ENCODE measurements at regions not wholly inside any gene's neighbourhood (a gene's known extent, or its start where the extent isn't known, plus 50 kb on each side); places are given as distances from the start of the nearest gene placed in this dataset.

- no peak overlapping the region for H3K27ac ChIP-seq (ENCODE audit: low read depth, low read length)
- ATAC-seq: no peak
- ChIA-PET CTCF (interaction anchor here (0.7 kb wide), 1 partner anchor 130 kb away, joined by 3 read pairs; no protein-coding TSS in a partner anchor), POLR2A (interaction anchor here (0.6 kb wide), 1 partner anchor 847 kb away, joined by 4 read pairs; no protein-coding TSS in a partner anchor)
- peaks cover 0 to 1% (median 0%) of the 10 kb centered on the region in 11 donors for H3K9me3 Mint-ChIP-seq
- no peaks in the 10 kb centered on the region for H3K4me1 ChIP-seq (ENCODE audit: control insufficient read depth in 2 of 2, insufficient read depth in 2 of 2, low read length in 2 of 2)
- H3K4me1 Mint-ChIP-seq: peaks cover 0 to 4% (median 0%) of the 10 kb centered on the region in 7 donors
- no peak overlapping the region for H3K4me3 Mint-ChIP-seq
- DNase-seq: no peak
- H3K27ac Mint-ChIP-seq: no peak overlapping the region
- H3K27me3 Mint-ChIP-seq: peaks cover 2 to 52% (median 15%) of the 10 kb centered on the region in 5 donors
- H3K9me3 ChIP-seq (ENCODE audit: control insufficient read depth in 2 of 3, low read length in 3 of 3): no peaks in the 10 kb centered on the region
- intact Hi-C loops (cut with micrococcal nuclease): no loop called here
- no peak overlapping the region for H3K4me3 ChIP-seq (ENCODE audit: low read length)
- H3K36me3 ChIP-seq (ENCODE audit: control insufficient read depth in 2 of 3, insufficient read depth in 3 of 3, low read length in 3 of 3): no peaks in the 10 kb centered on the region
- no peaks in the 10 kb centered on the region for H3K36me3 Mint-ChIP-seq
- H3K27me3 ChIP-seq (ENCODE audit: control insufficient read depth in 2 of 2, insufficient read depth in 2 of 2, low read length in 2 of 2): no peaks in the 10 kb centered on the region
Observed at GRCh38 chr15:60134609-60135008, 130.5 kb downstream of the FOXB1 start.

GRCh38 chr15:60135961-60136360 lies 131.8 kb downstream of the FOXB1 start:
- Mint-ChIP-seq H3K4me1 (no peaks in the 10 kb centered on the region), H3K27me3 (peaks cover 9 to 64% (median 27%) of the 10 kb centered on the region in 5 donors), H3K27ac (no peak overlapping the region), H3K36me3 (peaks cover 0 to 4% (median 0%) of the 10 kb centered on the region in 5 donors), H3K9me3 (peaks cover 0 to 4% (median 0%) of the 10 kb centered on the region in 11 donors), H3K4me3 (no peak overlapping the region)
- Histone ChIP-seq H3K27me3 (ENCODE audit: control insufficient read depth in 2 of 2, insufficient read depth in 2 of 2, low read length in 2 of 2) (no peaks in the 10 kb centered on the region), H3K27ac (ENCODE audit: low read depth, low read length) (no peak overlapping the region), H3K4me3 (ENCODE audit: low read length) (no peak overlapping the region), H3K36me3 (ENCODE audit: control insufficient read depth in 2 of 3, insufficient read depth in 3 of 3, low read length in 3 of 3) (no peaks in the 10 kb centered on the region), H3K4me1 (ENCODE audit: control insufficient read depth in 2 of 2, insufficient read depth in 2 of 2, low read length in 2 of 2) (no peaks in the 10 kb centered on the region), H3K9me3 (ENCODE audit: control insufficient read depth in 2 of 3, low read length in 3 of 3) (no peaks in the 10 kb centered on the region)
- POLR2A ChIA-PET: no interaction called here
- intact Hi-C loops (cut with micrococcal nuclease): no loop called here
- CTCF ChIA-PET: interaction anchor here (0.6 to 1.4 kb wide), 2 partner anchors 218 to 444 kb away, joined by 3 to 4 read pairs; no protein-coding TSS in a partner anchor
- ATAC-seq (no peak), DNase-seq (no peak)

- ATAC-seq (no peak), DNase-seq (no peak)
- Mint-ChIP-seq H3K27me3 (peaks cover 13 to 68% (median 35%) of the 10 kb centered on the region in 5 donors), H3K36me3 (peaks cover 0 to 4% (median 0%) of the 10 kb centered on the region in 5 donors), H3K9me3 (peaks cover 0 to 4% (median 0%) of the 10 kb centered on the region in 11 donors), H3K27ac (no peak overlapping the region), H3K4me3 (no peak overlapping the region), H3K4me1 (no peaks in the 10 kb centered on the region)
- no peaks in the 10 kb centered on the region for H3K9me3 ChIP-seq (ENCODE audit: control insufficient read depth in 2 of 3, low read length in 3 of 3)
- H3K27ac ChIP-seq (ENCODE audit: low read depth, low read length): no peak overlapping the region
- no peaks in the 10 kb centered on the region for H3K27me3 ChIP-seq (ENCODE audit: control insufficient read depth in 2 of 2, insufficient read depth in 2 of 2, low read length in 2 of 2)
- ChIA-PET CTCF (no interaction called here), POLR2A (interaction anchor here (0.5 to 0.6 kb wide), 2 partner anchors 10 to 1378 kb away, joined by 4 to 7 read pairs; no protein-coding TSS in a partner anchor)
- H3K36me3 ChIP-seq (ENCODE audit: control insufficient read depth in 2 of 3, insufficient read depth in 3 of 3, low read length in 3 of 3): no peaks in the 10 kb centered on the region
- H3K4me1 ChIP-seq (ENCODE audit: control insufficient read depth in 2 of 2, insufficient read depth in 2 of 2, low read length in 2 of 2): no peaks in the 10 kb centered on the region
- intact Hi-C loops (cut with micrococcal nuclease): no loop called here
- H3K4me3 ChIP-seq (ENCODE audit: low read length): no peak overlapping the region
Observed at GRCh38 chr15:60137711-60138396, 133.7 kb downstream of the FOXB1 start.

- POLR2A ChIA-PET: interaction anchor here (0.5 kb wide), 1 partner anchor 1378 kb away, joined by 7 read pairs; no protein-coding TSS in a partner anchor
Observed at GRCh38 chr15:60138397-60138968, 134.4 kb downstream of the FOXB1 start.

DNA sequence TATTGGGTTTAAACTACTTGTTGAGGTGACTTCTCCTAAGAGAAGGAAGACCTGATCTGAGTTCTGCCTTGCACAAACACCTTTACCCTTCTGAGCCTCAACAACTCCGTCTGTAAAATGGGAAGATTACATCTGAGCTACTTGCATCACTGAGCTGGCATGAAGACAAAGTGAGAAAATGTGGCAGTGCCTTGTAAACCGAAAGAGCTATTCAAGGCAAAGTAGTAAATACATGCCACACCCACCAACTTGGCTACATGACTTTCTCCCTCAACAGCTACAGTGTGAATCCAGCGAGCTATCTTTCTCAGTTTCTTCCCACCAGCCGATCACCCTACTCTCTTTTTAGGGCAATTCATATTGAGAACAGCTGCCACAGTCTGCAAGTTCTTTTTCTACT lies 148.3 kb downstream of the FOXB1 start:
- POLR2A ChIA-PET: no interaction called here
- no peaks in the 10 kb centered on the region for H3K27me3 ChIP-seq (ENCODE audit: control insufficient read depth in 2 of 2, insufficient read depth in 2 of 2, low read length in 2 of 2)
- H3K4me1 ChIP-seq (ENCODE audit: control insufficient read depth in 2 of 2, insufficient read depth in 2 of 2, low read length in 2 of 2): no peaks in the 10 kb centered on the region
- peaks cover 0 to 3% (median 0%) of the 10 kb centered on the region in 5 donors for H3K36me3 Mint-ChIP-seq
- no peak overlapping the region for H3K27ac ChIP-seq (ENCODE audit: low read depth, low read length)
- peaks cover 0 to 1% (median 0%) of the 10 kb centered on the region in 11 donors for H3K9me3 Mint-ChIP-seq
- ATAC-seq: no peak
- H3K4me3 Mint-ChIP-seq: no peak overlapping the region
- CTCF ChIA-PET: no interaction called here
- peaks cover 14 to 44% (median 19%) of the 10 kb centered on the region in 5 donors for H3K27me3 Mint-ChIP-seq
- H3K27ac Mint-ChIP-seq: no peak overlapping the region
- no peak for DNase-seq
- H3K4me3 ChIP-seq (ENCODE audit: low read length): no peak overlapping the region
- H3K4me1 Mint-ChIP-seq: peaks cover 0 to 24% (median 0%) of the 10 kb centered on the region in 7 donors
- no peaks in the 10 kb centered on the region for H3K9me3 ChIP-seq (ENCODE audit: control insufficient read depth in 2 of 3, low read length in 3 of 3)
- no peaks in the 10 kb centered on the region for H3K36me3 ChIP-seq (ENCODE audit: control insufficient read depth in 2 of 3, insufficient read depth in 3 of 3, low read length in 3 of 3)
- intact Hi-C loops (cut with micrococcal nuclease): no loop called here

More at GRCh38 chr15:60138397-60138968, 134.4 kb downstream of the FOXB1 start:
- Mint-ChIP-seq H3K27me3 (peaks cover 13 to 72% (median 34%) of the 10 kb centered on the region in 5 donors), H3K27ac (no peak overlapping the region), H3K4me1 (no peaks in the 10 kb centered on the region), H3K4me3 (no peak overlapping the region), H3K9me3 (peaks cover 0 to 4% (median 0%) of the 10 kb centered on the region in 11 donors), H3K36me3 (peaks cover 0 to 4% (median 0%) of the 10 kb centered on the region in 5 donors)
- CTCF ChIA-PET: no interaction called here
- Histone ChIP-seq H3K9me3 (ENCODE audit: control insufficient read depth in 2 of 3, low read length in 3 of 3) (no peaks in the 10 kb centered on the region), H3K36me3 (ENCODE audit: control insufficient read depth in 2 of 3, insufficient read depth in 3 of 3, low read length in 3 of 3) (no peaks in the 10 kb centered on the region), H3K27me3 (ENCODE audit: control insufficient read depth in 2 of 2, insufficient read depth in 2 of 2, low read length in 2 of 2) (no peaks in the 10 kb centered on the region), H3K4me3 (ENCODE audit: low read length) (no peak overlapping the region), H3K27ac (ENCODE audit: low read depth, low read length) (no peak overlapping the region), H3K4me1 (ENCODE audit: control insufficient read depth in 2 of 2, insufficient read depth in 2 of 2, low read length in 2 of 2) (no peaks in the 10 kb centered on the region)
- ATAC-seq: no peak
- DNase-seq: no peak
- intact Hi-C loops (cut with micrococcal nuclease): no loop called here

GRCh38 chr15:60154764-60155325 lies 150.7 kb downstream of the FOXB1 start:
- peak overlapping the region in 1 of 10 donors; percentile 14 for H3K4me3 Mint-ChIP-seq
- intact Hi-C loops (cut with micrococcal nuclease): no loop called here

More at GRCh38 chr15:60154764-60155325, 150.7 kb downstream of the FOXB1 start:
- Histone ChIP-seq H3K36me3 (ENCODE audit: control insufficient read depth in 2 of 3, insufficient read depth in 3 of 3, low read length in 3 of 3) (no peaks in the 10 kb centered on the region), H3K9me3 (ENCODE audit: control insufficient read depth in 2 of 3, low read length in 3 of 3) (no peaks in the 10 kb centered on the region), H3K27me3 (ENCODE audit: control insufficient read depth in 2 of 2, insufficient read depth in 2 of 2, low read length in 2 of 2) (no peaks in the 10 kb centered on the region), H3K27ac (ENCODE audit: low read depth, low read length) (no peak overlapping the region), H3K4me3 (ENCODE audit: low read length) (no peak overlapping the region), H3K4me1 (ENCODE audit: control insufficient read depth in 2 of 2, insufficient read depth in 2 of 2, low read length in 2 of 2) (no peaks in the 10 kb centered on the region)
- H3K27ac Mint-ChIP-seq: no peak overlapping the region
- DNase-seq: no peak
- peaks cover 0 to 3% (median 0%) of the 10 kb centered on the region in 5 donors for H3K36me3 Mint-ChIP-seq
- ChIA-PET CTCF (no interaction called here), POLR2A (no interaction called here)
- H3K4me1 Mint-ChIP-seq: peaks cover 0 to 24% (median 0%) of the 10 kb centered on the region in 7 donors
- peaks cover 8 to 38% (median 18%) of the 10 kb centered on the region in 5 donors for H3K27me3 Mint-ChIP-seq
- H3K9me3 Mint-ChIP-seq: peaks cover 0 to 1% (median 0%) of the 10 kb centered on the region in 11 donors
- ATAC-seq: no peak
